ENCODE measurements at regions not wholly inside any gene's neighbourhood (a gene's known extent, or its start where the extent isn't known, plus 50 kb on each side); places are given as distances from the start of the nearest gene placed in this dataset.
A peak's percentile ranks its signal among the peaks of the same experiment; 100 is the strongest.

DNA sequence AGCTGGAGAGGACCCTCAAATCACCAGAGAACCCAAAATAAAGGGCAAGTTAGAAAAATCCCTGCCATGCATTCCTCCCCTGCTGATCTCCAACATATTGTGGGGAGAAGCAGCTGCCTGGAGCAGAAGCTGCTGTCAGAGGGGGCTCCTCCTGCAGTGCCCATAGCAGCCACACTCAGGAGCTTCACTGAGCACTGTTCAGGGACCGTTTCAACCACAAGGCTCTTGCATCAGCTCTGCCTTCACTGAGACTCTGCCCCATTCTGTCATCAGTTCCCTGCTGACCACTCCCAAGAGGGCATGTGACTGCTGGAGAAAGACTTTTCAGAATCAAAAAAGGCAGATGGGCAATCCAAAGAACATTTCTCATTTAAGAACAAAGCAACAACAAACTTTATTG lies 392.7 kb downstream of the GALC start:
- H3K9ac ChIP-seq (ENCODE audit: low read depth, low read length): no peak overlapping the region
- ATAC-seq (ENCODE audit: insufficient read depth, low read depth) (peak; percentile 68), DNase-seq (peak; percentile 22)
- no peak overlapping the region for H3K4me3 ChIP-seq (ENCODE audit: low read depth in 1 of 2, low read length in 2 of 2)
- H3K4me2 ChIP-seq (ENCODE audit: insufficient read depth, low read length): no peak overlapping the region
- TF ChIP-seq EZH2 (IDR thresholded peaks at IDR 0.05; ENCODE audit: borderline replicate concordance, low read depth, low read length, severe bottlenecking): no peak
- TF ChIP-seq, protein P1, sequence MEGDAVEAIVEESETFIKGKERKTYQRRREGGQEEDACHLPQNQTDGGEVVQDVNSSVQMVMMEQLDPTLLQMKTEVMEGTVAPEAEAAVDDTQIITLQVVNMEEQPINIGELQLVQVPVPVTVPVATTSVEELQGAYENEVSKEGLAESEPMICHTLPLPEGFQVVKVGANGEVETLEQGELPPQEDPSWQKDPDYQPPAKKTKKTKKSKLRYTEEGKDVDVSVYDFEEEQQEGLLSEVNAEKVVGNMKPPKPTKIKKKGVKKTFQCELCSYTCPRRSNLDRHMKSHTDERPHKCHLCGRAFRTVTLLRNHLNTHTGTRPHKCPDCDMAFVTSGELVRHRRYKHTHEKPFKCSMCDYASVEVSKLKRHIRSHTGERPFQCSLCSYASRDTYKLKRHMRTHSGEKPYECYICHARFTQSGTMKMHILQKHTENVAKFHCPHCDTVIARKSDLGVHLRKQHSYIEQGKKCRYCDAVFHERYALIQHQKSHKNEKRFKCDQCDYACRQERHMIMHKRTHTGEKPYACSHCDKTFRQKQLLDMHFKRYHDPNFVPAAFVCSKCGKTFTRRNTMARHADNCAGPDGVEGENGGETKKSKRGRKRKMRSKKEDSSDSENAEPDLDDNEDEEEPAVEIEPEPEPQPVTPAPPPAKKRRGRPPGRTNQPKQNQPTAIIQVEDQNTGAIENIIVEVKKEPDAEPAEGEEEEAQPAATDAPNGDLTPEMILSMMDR (IDR thresholded peaks at IDR 0.05; ENCODE audit: borderline replicate concordance, extremely low read depth, low read length, poor library complexity, severe bottlenecking): no peak
- no peak overlapping the region for H2AFZ ChIP-seq (ENCODE audit: low read depth, low read length)
- H3K27ac ChIP-seq (ENCODE audit: low read length): no peak overlapping the region
- H4K20me1 ChIP-seq (ENCODE audit: insufficient read depth, low read length): no peaks in the 10 kb centered on the region
- no peaks in the 10 kb centered on the region for H3K27me3 ChIP-seq (ENCODE audit: insufficient read depth, low read length, poor library complexity)
- H3K36me3 ChIP-seq (ENCODE audit: insufficient read depth, low read length): no peaks in the 10 kb centered on the region
- H3K9me3 ChIP-seq (ENCODE audit: insufficient read depth, low read length, severe bottlenecking): no peaks in the 10 kb centered on the region
- H3K79me2 ChIP-seq (ENCODE audit: insufficient read depth, low read length): no peaks in the 10 kb centered on the region
- no peaks in the 10 kb centered on the region for H3K4me1 ChIP-seq (ENCODE audit: insufficient read depth, low read length)

DNA sequence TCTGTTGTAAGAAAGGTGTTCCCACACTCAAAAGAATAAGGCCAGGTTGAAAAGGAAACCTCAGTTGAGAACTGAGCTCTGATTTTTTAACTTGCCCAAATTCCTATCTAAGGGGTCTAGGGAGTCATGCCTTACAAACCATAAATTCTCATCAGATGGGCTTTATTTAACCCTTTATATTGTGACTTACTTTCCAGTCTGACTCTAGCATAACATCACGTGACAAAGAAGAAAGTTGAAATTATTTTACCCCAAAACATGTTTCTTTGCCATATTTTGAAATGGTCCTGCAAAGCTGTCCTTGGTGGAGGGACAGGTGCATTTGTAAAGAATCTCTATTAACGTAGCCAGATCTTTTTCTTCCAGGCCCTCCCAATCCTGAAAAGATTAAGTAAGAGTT lies 411.7 kb downstream of the GALC start:
- DNase-seq (no peak), ATAC-seq (ENCODE audit: insufficient read depth, low read depth) (no peak)
- Histone ChIP-seq H3K9ac (ENCODE audit: low read depth, low read length) (no peak overlapping the region), H3K79me2 (ENCODE audit: insufficient read depth, low read length) (no peaks in the 10 kb centered on the region), H3K36me3 (ENCODE audit: insufficient read depth, low read length) (no peaks in the 10 kb centered on the region), H3K27me3 (ENCODE audit: insufficient read depth, low read length, poor library complexity) (no peaks in the 10 kb centered on the region), H2AFZ (ENCODE audit: low read depth, low read length) (no peak overlapping the region), H3K27ac (ENCODE audit: low read length) (no peak overlapping the region), H3K4me1 (ENCODE audit: insufficient read depth, low read length) (no peaks in the 10 kb centered on the region), H3K4me3 (ENCODE audit: low read depth in 1 of 2, low read length in 2 of 2) (no peak overlapping the region), H3K9me3 (ENCODE audit: insufficient read depth, low read length, severe bottlenecking) (no peaks in the 10 kb centered on the region), H3K4me2 (ENCODE audit: insufficient read depth, low read length) (no peak overlapping the region), H4K20me1 (ENCODE audit: insufficient read depth, low read length) (no peaks in the 10 kb centered on the region)
- TF ChIP-seq EZH2 (IDR thresholded peaks at IDR 0.05; ENCODE audit: borderline replicate concordance, low read depth, low read length, severe bottlenecking): no peak
- TF ChIP-seq, protein P1 (IDR thresholded peaks at IDR 0.05; ENCODE audit: borderline replicate concordance, extremely low read depth, low read length, poor library complexity, severe bottlenecking): no peak

DNA sequence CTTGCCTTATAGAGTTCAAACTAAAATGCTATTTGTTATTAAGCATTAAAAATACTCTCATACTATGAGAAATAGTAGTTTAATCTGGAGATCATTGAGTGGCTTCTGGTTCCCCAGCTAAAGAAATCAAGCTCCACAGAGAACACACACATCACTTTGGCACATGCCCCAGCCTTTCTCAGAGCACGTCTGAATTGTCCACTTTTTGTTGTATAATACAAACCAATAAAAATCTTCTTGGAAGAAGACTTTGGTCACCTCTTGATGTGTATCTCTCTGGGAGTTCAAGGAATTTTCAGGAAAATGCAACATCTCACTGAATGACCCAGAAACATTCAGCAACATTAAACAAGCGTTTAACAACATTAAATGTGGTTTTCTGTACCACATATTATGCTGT lies 413.9 kb downstream of the GALC start:
- Histone ChIP-seq H3K9me3 (ENCODE audit: insufficient read depth, low read length, severe bottlenecking) (no peaks in the 10 kb centered on the region), H4K20me1 (ENCODE audit: insufficient read depth, low read length) (no peaks in the 10 kb centered on the region), H3K27me3 (ENCODE audit: insufficient read depth, low read length, poor library complexity) (no peaks in the 10 kb centered on the region), H3K27ac (ENCODE audit: low read length) (no peak overlapping the region), H3K4me3 (ENCODE audit: low read depth in 1 of 2, low read length in 2 of 2) (no peak overlapping the region), H3K36me3 (ENCODE audit: insufficient read depth, low read length) (no peaks in the 10 kb centered on the region), H3K79me2 (ENCODE audit: insufficient read depth, low read length) (no peaks in the 10 kb centered on the region), H3K4me1 (ENCODE audit: insufficient read depth, low read length) (no peaks in the 10 kb centered on the region), H2AFZ (ENCODE audit: low read depth, low read length) (no peak overlapping the region), H3K4me2 (ENCODE audit: insufficient read depth, low read length) (no peak overlapping the region), H3K9ac (ENCODE audit: low read depth, low read length) (no peak overlapping the region)
- TF ChIP-seq, protein P1 (IDR thresholded peaks at IDR 0.05; ENCODE audit: borderline replicate concordance, extremely low read depth, low read length, poor library complexity, severe bottlenecking): no peak
- TF ChIP-seq EZH2 (IDR thresholded peaks at IDR 0.05; ENCODE audit: borderline replicate concordance, low read depth, low read length, severe bottlenecking): no peak
- ATAC-seq (ENCODE audit: insufficient read depth, low read depth) (no peak), DNase-seq (no peak)

DNA sequence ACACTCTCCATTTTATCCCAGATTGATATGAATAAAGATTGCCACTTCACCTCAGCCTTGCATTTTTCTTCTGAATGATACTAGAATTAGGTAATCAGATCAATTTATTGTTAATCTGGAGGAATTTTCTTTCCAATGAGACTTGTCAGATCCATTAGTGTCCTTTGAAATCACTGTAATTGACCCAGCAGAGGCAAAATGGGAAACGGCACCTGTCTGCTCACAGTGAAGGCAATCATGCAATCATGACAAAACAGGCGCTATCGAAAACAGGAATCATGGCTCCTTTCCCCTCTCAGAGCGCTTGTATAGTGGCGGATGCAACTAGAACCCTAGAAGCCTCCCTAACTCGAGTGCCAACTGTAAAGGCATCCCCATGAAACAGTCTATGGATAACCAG lies 417.6 kb downstream of the GALC start:
- H3K4me2 ChIP-seq (ENCODE audit: insufficient read depth, low read length): no peak overlapping the region
- TF ChIP-seq EZH2 (IDR thresholded peaks at IDR 0.05; ENCODE audit: borderline replicate concordance, low read depth, low read length, severe bottlenecking): no peak
- TF ChIP-seq, protein P1 (IDR thresholded peaks at IDR 0.05; ENCODE audit: borderline replicate concordance, extremely low read depth, low read length, poor library complexity, severe bottlenecking): no peak
- H4K20me1 ChIP-seq (ENCODE audit: insufficient read depth, low read length): no peaks in the 10 kb centered on the region
- no peak overlapping the region for H2AFZ ChIP-seq (ENCODE audit: low read depth, low read length)
- H3K4me3 ChIP-seq (ENCODE audit: low read depth in 1 of 2, low read length in 2 of 2): no peak overlapping the region
- no peak overlapping the region for H3K9ac ChIP-seq (ENCODE audit: low read depth, low read length)
- H3K27me3 ChIP-seq (ENCODE audit: insufficient read depth, low read length, poor library complexity): no peaks in the 10 kb centered on the region
- no peak overlapping the region for H3K27ac ChIP-seq (ENCODE audit: low read length)
- H3K79me2 ChIP-seq (ENCODE audit: insufficient read depth, low read length): no peaks in the 10 kb centered on the region
- H3K9me3 ChIP-seq (ENCODE audit: insufficient read depth, low read length, severe bottlenecking): no peaks in the 10 kb centered on the region
- ATAC-seq (ENCODE audit: insufficient read depth, low read depth) (no peak), DNase-seq (no peak)
- no peaks in the 10 kb centered on the region for H3K4me1 ChIP-seq (ENCODE audit: insufficient read depth, low read length)
- no peaks in the 10 kb centered on the region for H3K36me3 ChIP-seq (ENCODE audit: insufficient read depth, low read length)
